ENCODE measurements at regions not wholly inside any gene's neighbourhood (a gene's known extent, or its start where the extent isn't known, plus 50 kb on each side); places are given as distances from the start of the nearest gene placed in this dataset.

GRCh38 chr3:59464187-59464586, 414.4 kb upstream of the CFAP20DC start:
- H3K4me1 ChIP-seq (ENCODE audit: control insufficient read depth in 2 of 2, insufficient read depth in 2 of 2, low read length in 2 of 2) = peaks cover 0 to 2% of the 10 kb centered on the region in 2 donors
- H3K27ac ChIP-seq (ENCODE audit: low read depth in 1 of 2, low read length in 1 of 2) = no peak overlapping the region
- H3K9me3 ChIP-seq (ENCODE audit: control insufficient read depth in 2 of 2, insufficient read depth in 1 of 2, low read length in 1 of 2) = no peaks in the 10 kb centered on the region
- no peak overlapping the region for H3K4me3 ChIP-seq (ENCODE audit: low read length in 2 of 2)
- DNase-seq (ENCODE audit: low read depth in 6 of 9, low spot score in 9 of 9) = no peak
- H3K27me3 ChIP-seq (ENCODE audit: control insufficient read depth in 2 of 2, insufficient read depth in 1 of 2, low read length in 1 of 2) = no peaks in the 10 kb centered on the region
- WGBS = 93% methylated on average over 6 of the region's 6 CpGs
- H3K36me3 ChIP-seq (ENCODE audit: control insufficient read depth in 2 of 2, insufficient read depth in 2 of 2, low read length in 1 of 2) = no peaks in the 10 kb centered on the region

DNA sequence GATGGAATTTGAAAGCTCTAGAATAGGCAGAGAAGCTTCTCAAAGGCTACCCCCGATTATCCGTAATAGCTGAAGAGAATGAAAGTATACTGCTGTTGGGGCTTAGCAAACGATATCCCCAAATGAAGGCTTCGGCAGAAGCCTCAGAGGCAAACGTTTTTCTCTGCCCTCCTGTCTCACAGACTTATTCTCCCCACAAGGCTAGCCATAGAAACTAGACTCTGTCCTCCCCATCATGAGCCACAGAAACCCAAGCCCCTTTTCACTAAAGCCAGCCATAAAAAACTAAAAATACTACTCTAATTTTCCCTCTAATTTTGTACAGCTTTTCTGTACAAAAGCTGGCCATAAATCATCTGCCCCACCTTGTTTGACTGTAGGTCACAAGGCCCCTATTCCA, 413.4 kb upstream of the CFAP20DC start:
- Histone ChIP-seq H3K36me3 (ENCODE audit: control insufficient read depth in 2 of 2, insufficient read depth in 2 of 2, low read length in 1 of 2) (no peaks in the 10 kb centered on the region), H3K4me1 (ENCODE audit: control insufficient read depth in 2 of 2, insufficient read depth in 2 of 2, low read length in 2 of 2) (peaks cover 0 to 2% of the 10 kb centered on the region in 2 donors), H3K27ac (ENCODE audit: low read depth in 1 of 2, low read length in 1 of 2) (no peak overlapping the region), H3K9me3 (ENCODE audit: control insufficient read depth in 2 of 2, insufficient read depth in 1 of 2, low read length in 1 of 2) (no peaks in the 10 kb centered on the region), H3K27me3 (ENCODE audit: control insufficient read depth in 2 of 2, insufficient read depth in 1 of 2, low read length in 1 of 2) (no peaks in the 10 kb centered on the region), H3K4me3 (ENCODE audit: low read length in 2 of 2) (no peak overlapping the region)
- 93% methylated on average over 5 of the region's 5 CpGs for WGBS
- no peak for DNase-seq (ENCODE audit: low read depth in 6 of 9, low spot score in 9 of 9)

DNA sequence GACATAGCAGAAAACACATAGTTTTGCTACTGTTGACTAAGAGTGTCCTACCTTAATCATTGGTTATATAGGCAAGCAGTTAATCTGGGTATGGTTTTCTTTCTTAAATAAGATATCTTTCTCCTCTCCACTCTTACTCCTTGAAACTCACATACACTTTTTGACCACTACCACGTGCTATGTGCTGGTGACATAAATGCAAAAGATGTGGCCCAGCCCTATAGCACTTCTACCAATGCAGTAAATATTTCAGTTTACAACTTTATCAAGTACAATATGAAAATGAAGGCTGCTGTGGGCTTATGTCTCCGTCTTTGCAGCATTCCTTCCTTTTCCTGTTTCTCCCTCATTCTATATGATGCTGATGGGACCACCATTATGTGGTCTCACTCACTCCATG, 410.2 kb upstream of the CFAP20DC start:
- no peak for DNase-seq (ENCODE audit: low read depth in 6 of 9, low spot score in 9 of 9)
- Histone ChIP-seq H3K9me3 (ENCODE audit: control insufficient read depth in 2 of 2, insufficient read depth in 1 of 2, low read length in 1 of 2) (no peaks in the 10 kb centered on the region), H3K27ac (ENCODE audit: low read depth in 1 of 2, low read length in 1 of 2) (no peak overlapping the region), H3K4me3 (ENCODE audit: low read length in 2 of 2) (no peak overlapping the region), H3K36me3 (ENCODE audit: control insufficient read depth in 2 of 2, insufficient read depth in 2 of 2, low read length in 1 of 2) (no peaks in the 10 kb centered on the region), H3K4me1 (ENCODE audit: control insufficient read depth in 2 of 2, insufficient read depth in 2 of 2, low read length in 2 of 2) (peaks cover 0 to 3% of the 10 kb centered on the region in 2 donors), H3K27me3 (ENCODE audit: control insufficient read depth in 2 of 2, insufficient read depth in 1 of 2, low read length in 1 of 2) (no peaks in the 10 kb centered on the region)
- WGBS = 96% methylated on average over 2 of the region's 2 CpGs

DNA sequence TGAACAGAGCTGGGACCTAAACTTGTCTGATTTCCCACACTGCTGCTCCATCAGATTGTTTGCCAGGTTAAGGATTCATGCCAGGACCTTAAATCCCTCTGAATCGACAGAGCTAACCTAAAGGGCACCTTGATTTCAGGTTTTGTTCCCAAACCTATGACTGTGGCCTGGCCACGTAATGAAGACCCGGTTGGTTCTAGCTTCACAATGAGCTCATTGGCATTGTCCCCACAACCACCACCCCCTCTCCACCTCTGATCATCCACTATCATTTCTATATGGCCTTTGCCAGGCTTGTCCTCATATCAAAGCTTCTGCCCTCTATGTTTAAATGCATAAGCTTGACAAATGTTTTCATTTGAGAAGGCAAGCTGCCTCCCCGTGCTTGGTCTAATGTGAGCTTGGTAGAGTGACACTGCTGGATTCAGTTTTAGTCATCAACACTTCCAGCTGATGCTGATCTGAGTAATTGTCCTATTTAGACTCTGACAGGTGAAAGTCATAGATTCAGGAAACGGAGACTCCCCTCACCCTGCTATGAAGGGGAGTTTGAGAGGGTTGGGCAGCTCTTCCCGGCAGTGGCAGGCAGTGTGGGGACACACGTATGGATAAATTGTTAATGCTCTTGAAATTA, 407.1 kb upstream of the CFAP20DC start:
- Histone ChIP-seq H3K27me3 (ENCODE audit: control insufficient read depth in 2 of 2, insufficient read depth in 1 of 2, low read length in 1 of 2) (no peaks in the 10 kb centered on the region), H3K4me1 (ENCODE audit: control insufficient read depth in 2 of 2, insufficient read depth in 2 of 2, low read length in 2 of 2) (peaks cover 11 to 16% of the 10 kb centered on the region in 2 donors), H3K36me3 (ENCODE audit: control insufficient read depth in 2 of 2, insufficient read depth in 2 of 2, low read length in 1 of 2) (no peaks in the 10 kb centered on the region), H3K27ac (ENCODE audit: low read depth in 1 of 2, low read length in 1 of 2) (no peak overlapping the region), H3K4me3 (ENCODE audit: low read length in 2 of 2) (no peak overlapping the region), H3K9me3 (ENCODE audit: control insufficient read depth in 2 of 2, insufficient read depth in 1 of 2, low read length in 1 of 2) (no peaks in the 10 kb centered on the region)
- 95% methylated on average over 7 of the region's 7 CpGs for WGBS
- no peak for DNase-seq (ENCODE audit: low read depth in 6 of 9, low spot score in 9 of 9)

- peak in 1 of 9 donors; percentile 40 for DNase-seq (ENCODE audit: low read depth in 6 of 9, low spot score in 9 of 9)
Observed at GRCh38 chr3:59451800-59452746, 402.2 kb upstream of the CFAP20DC start.

DNA sequence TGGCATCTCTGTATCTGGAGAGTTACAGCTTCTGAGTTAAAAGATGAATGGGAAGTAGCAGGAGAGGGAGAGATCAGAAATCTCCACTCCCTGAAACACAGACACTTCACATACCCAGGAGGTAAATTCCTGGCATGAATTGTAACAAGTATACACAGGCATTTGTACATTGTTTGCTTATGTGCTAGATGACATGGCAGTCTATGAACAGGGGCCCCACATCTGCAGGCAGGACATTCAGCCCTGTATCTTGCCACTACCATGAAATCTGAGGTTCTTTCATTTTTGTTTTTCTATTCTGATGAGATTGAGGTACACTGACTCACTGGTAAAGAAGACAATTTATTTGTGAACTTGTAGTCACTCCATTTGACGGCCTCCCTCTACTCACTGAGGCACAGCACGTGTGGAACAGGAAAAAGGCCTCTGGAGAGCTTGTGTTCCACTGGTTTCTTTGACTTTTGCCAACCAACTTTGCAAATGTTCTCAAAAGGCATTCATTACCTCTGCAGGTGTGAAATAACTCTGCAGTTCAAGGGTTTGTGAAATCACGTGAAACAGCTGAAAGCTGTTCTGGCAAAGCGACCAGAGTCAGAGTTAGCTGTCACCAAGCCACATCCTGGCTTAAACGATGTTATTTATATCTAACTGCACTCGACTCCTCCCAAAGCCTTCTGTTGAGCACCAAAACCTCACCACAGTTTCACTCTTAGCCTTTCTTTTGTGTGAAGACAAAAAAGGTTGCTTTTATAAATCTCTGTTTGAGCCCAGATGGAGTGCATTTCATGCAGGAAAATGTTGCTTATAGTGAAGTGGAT, 401.3 kb upstream of the CFAP20DC start:
- Histone ChIP-seq H3K9me3 (ENCODE audit: control insufficient read depth in 2 of 2, insufficient read depth in 1 of 2, low read length in 1 of 2) (peaks cover 0 to 3% of the 10 kb centered on the region in 2 donors), H3K4me1 (ENCODE audit: control insufficient read depth in 2 of 2, insufficient read depth in 2 of 2, low read length in 2 of 2) (peaks cover 39 to 41% of the 10 kb centered on the region in 2 donors), H3K4me3 (ENCODE audit: low read length in 2 of 2) (no peak overlapping the region), H3K27ac (ENCODE audit: low read depth in 1 of 2, low read length in 1 of 2) (peak overlapping the region; percentile 87 to 97), H3K27me3 (ENCODE audit: control insufficient read depth in 2 of 2, insufficient read depth in 1 of 2, low read length in 1 of 2) (no peaks in the 10 kb centered on the region), H3K36me3 (ENCODE audit: control insufficient read depth in 2 of 2, insufficient read depth in 2 of 2, low read length in 1 of 2) (no peaks in the 10 kb centered on the region)
- DNase-seq (ENCODE audit: low read depth in 6 of 9, low spot score in 9 of 9) = peak; percentile 63 to 97 (median 92)
- WGBS = under 1% methylated on average over 6 of the region's 6 CpGs

More at GRCh38 chr3:59451800-59452746, 402.2 kb upstream of the CFAP20DC start:
- H3K4me3 ChIP-seq (ENCODE audit: low read length in 2 of 2) = no peak overlapping the region
- H3K27ac ChIP-seq (ENCODE audit: low read depth in 1 of 2, low read length in 1 of 2) = peak overlapping the region; percentile 87 to 97
- H3K36me3 ChIP-seq (ENCODE audit: control insufficient read depth in 2 of 2, insufficient read depth in 2 of 2, low read length in 1 of 2) = no peaks in the 10 kb centered on the region
- WGBS = 72% methylated on average over 7 of the region's 7 CpGs
- no peaks in the 10 kb centered on the region for H3K27me3 ChIP-seq (ENCODE audit: control insufficient read depth in 2 of 2, insufficient read depth in 1 of 2, low read length in 1 of 2)
- H3K9me3 ChIP-seq (ENCODE audit: control insufficient read depth in 2 of 2, insufficient read depth in 1 of 2, low read length in 1 of 2) = peaks cover 0 to 3% of the 10 kb centered on the region in 2 donors
- peaks cover 39 to 41% of the 10 kb centered on the region in 2 donors for H3K4me1 ChIP-seq (ENCODE audit: control insufficient read depth in 2 of 2, insufficient read depth in 2 of 2, low read length in 2 of 2)

DNA sequence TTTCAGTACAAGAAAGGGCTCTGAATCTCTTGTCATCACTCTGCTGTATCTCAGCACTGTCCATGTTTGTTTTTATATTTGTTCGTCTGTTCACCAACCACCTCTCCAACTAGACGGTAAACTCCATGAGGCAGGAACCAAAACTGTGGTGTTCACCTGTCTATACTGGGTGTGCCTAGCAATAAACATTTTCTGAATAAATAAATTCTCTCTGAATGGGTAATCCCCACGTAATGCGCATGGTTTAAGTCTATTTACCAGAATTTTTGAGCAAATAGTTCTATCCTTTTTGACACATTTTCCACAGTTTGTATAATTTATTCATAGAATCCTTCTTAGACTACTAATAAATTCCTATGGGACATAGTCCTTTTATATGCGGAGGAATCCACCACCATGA, 400.6 kb upstream of the CFAP20DC start:
- Histone ChIP-seq H3K9me3 (ENCODE audit: control insufficient read depth in 2 of 2, insufficient read depth in 1 of 2, low read length in 1 of 2) (peaks cover 0 to 3% of the 10 kb centered on the region in 2 donors), H3K27ac (ENCODE audit: low read depth in 1 of 2, low read length in 1 of 2) (peak overlapping the region; percentile 10 to 87), H3K27me3 (ENCODE audit: control insufficient read depth in 2 of 2, insufficient read depth in 1 of 2, low read length in 1 of 2) (no peaks in the 10 kb centered on the region), H3K4me3 (ENCODE audit: low read length in 2 of 2) (no peak overlapping the region), H3K36me3 (ENCODE audit: control insufficient read depth in 2 of 2, insufficient read depth in 2 of 2, low read length in 1 of 2) (no peaks in the 10 kb centered on the region), H3K4me1 (ENCODE audit: control insufficient read depth in 2 of 2, insufficient read depth in 2 of 2, low read length in 2 of 2) (peaks cover 39 to 43% of the 10 kb centered on the region in 2 donors)
- DNase-seq (ENCODE audit: low read depth in 6 of 9, low spot score in 9 of 9) = no peak
- WGBS = over 99% methylated on average over 5 of the region's 5 CpGs

GRCh38 chr3:59446775-59447465, 397.1 kb upstream of the CFAP20DC start:
- H3K36me3 ChIP-seq (ENCODE audit: control insufficient read depth in 2 of 2, insufficient read depth in 2 of 2, low read length in 1 of 2) = no peaks in the 10 kb centered on the region
- 97% methylated on average over 6 of the region's 6 CpGs for WGBS
- H3K4me1 ChIP-seq (ENCODE audit: control insufficient read depth in 2 of 2, insufficient read depth in 2 of 2, low read length in 2 of 2) = peaks cover 37 to 48% of the 10 kb centered on the region in 2 donors
- H3K4me3 ChIP-seq (ENCODE audit: low read length in 2 of 2) = no peak overlapping the region
- H3K27ac ChIP-seq (ENCODE audit: low read depth in 1 of 2, low read length in 1 of 2) = no peak overlapping the region
- peaks cover 0 to 3% of the 10 kb centered on the region in 2 donors for H3K9me3 ChIP-seq (ENCODE audit: control insufficient read depth in 2 of 2, insufficient read depth in 1 of 2, low read length in 1 of 2)
- no peak for DNase-seq (ENCODE audit: low read depth in 6 of 9, low spot score in 9 of 9)
- H3K27me3 ChIP-seq (ENCODE audit: control insufficient read depth in 2 of 2, insufficient read depth in 1 of 2, low read length in 1 of 2) = no peaks in the 10 kb centered on the region

All from thymus (tissue), 11 donors.